Activated CD4-positive, CD25-positive, alpha-beta regulatory T cell treated with anti-CD3 and anti-CD28 coated beads, Interleukin-2, amount 50 U/mL, for 72 hours (primary cell): ENCODE measurements at regions not wholly inside any gene's neighbourhood (a gene's known extent, or its start where the extent isn't known, plus 50 kb on each side); places are given as distances from the start of the nearest gene placed in this dataset.
"Not testable (repeated sequence)": the region's sequence is repeated elsewhere in the genome, so short reads cannot be mapped to it uniquely, and the experiment has no call there.

Experiments used
- DNase-seq: peaks from one replicate; pipeline ENCODE4 v3.0.0; 2021

- no peak for DNase-seq
Measured at GRCh38 chr2:84038866-84039265, 420.2 kb downstream of the SUCLG1 start.

DNA sequence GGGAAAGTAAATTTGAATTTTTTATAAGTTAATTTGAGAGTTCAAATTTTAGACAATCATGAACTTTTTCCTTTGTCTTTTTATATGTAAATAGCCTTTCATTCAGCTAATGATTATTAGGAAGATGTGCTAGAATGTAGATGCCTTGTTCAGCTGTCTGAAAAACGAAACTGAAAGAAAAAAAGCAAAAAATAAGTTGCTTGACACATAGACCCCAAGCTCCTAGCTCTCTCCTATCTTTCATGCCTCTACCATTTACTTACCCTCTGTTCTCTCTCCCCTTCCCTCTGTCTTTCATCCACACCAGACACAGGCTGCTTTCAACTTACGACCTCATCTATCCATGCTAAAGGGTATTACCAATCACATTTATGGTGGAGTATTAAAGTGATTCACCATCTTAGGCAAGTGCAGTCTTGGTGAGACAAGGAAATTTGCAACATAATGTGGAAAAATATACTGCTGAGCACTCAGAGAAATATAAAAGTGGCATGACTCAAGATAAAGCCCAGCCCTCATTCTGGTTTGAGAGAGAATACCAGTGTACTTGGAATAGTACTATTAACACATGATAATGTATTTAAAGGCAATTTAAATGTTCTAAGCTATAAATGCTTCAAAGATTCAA is 425.6 kb downstream of the SUCLG1 start:
- no peak for DNase-seq

DNA sequence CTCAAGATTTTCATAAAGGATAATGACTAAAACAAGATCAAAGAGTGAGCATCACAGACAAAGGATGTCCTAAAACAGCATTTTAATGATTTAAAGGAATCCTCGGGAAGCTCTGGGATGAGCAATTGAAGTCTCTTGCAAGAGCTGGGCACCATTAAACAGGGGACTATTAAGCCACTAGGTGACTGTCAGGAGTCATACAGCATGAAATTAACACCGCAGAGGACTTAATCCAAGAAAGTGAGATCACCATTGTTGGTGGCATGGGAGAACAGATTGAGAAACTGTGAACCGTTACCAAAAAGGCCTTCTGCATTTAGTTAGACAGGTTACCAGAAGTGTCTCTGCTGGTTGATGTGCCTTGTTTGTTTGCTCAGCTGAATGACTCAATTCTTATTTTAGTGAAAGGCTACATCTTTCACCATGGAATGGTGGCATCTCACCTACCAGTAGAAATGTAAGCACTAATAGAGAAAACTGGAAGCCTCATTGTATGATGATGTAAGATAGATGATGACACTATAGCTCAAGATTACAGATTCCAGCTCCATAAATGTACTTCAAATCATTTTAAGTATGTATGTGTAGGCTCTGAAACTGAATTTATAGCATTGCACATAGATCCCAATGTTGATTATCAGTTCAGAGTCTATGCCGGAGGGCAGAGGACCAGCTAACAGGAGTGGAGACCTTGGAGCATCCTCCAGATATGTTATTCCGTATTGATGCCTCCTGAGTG is 427.6 kb downstream of the SUCLG1 start:
- DNase-seq, result no peak

DNA sequence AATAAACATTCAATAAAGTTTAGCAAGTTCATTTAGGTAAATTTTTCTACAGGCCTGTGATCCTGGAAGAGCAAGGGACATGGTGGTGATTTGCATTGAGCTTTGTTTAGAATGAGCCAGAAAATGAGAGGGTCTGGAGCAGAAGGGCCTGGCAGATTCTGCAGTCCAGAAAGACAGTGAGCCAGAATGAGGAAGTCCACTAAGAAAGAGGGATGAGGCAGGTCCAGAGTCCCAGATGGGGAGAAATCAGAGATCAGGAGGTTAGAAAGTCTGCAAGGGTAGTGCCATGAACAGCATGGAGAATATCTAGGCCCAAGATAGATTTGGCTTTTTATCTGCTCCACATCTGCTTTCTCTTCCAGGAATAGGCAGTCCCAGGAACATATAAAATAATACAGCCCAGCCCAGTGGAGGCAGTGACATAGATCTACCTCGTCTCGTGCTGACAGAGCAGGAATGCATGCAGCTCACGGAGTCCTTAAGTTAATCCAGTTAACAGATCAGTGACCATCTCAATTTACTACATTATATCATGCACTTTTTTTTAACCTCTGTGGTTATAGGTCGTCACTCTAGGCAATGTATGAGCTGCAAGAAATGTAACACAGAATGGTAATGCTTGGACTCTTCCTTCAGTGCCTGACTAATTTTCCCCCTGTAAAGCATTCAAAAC is 429.0 kb downstream of the SUCLG1 start:
- no peak for DNase-seq

GRCh38 chr2:84026818-84027217 is 432.3 kb downstream of the SUCLG1 start:
- no peak for DNase-seq

- DNase-seq, result no peak
Measured at GRCh38 chr2:84022810-84023431, 436.2 kb downstream of the SUCLG1 start.

GRCh38 chr2:84017010-84017409 is 442.1 kb downstream of the SUCLG1 start:
- no peak for DNase-seq

DNA sequence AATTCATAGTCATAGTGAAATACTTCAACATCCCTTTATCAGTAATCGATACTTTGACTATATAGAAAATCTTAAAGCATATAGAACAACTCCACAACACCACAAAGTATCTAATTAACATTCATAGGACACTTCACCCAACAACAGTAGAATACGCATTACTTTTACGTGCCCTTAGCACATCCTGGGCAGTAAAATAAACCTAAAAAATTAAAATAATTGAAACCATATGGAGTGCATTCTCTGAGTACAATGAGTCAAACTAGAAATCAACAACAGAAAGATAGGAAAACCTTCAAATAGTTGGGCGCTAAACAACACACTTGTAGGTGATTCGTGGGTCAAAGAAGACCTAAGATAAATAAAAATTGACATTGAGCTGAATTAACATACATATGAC is 442.9 kb downstream of the SUCLG1 start:
- DNase-seq, result no peak

- DNase-seq, result no peak
Measured at GRCh38 chr2:83997889-83998288, 461.2 kb downstream of the SUCLG1 start.

- DNase-seq, result no peak
Measured at GRCh38 chr2:83994633-83995179, 464.4 kb downstream of the SUCLG1 start.

GRCh38 chr2:83993873-83994632 is 465.0 kb downstream of the SUCLG1 start:
- no peak for DNase-seq

DNA sequence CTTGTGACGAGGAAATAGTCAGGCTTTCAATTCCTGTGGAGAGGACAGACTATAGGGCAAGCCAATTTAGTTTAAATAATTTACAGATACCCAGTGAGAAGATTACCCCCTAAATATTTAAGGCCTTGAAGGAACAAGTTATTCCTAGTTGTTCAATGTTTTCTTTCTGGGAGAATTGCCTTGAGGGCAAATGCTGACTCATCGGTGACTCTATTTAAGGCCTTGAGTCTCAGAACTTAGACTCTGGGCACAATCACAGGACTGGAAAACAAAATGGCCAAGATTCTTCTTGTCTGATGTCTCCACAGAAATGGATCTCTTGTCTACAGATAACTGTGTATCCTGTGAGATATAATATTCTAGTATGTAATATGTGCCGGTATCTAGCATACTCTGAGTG is 467.1 kb downstream of the SUCLG1 start:
- DNase-seq, result no peak

DNA sequence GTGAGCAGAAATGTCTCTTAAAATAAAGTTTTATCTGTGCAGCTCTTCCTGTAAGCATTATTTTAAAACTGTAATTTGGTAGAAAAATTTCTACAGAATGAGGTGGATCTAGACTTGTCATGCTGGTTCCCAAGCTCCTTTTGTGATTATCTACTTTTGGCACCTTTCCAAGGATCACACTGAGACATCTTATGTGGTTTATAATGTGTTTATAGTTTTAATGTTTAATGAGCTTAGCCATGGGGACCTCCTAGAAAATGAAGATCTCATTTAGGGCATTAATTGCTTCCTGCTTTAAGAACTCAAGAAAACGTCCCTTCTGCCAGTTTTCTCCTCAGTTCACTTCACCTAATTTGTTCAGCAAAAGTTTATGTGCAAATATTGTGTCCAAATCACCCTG is 468.4 kb downstream of the SUCLG1 start:
- DNase-seq, result no peak

DNA sequence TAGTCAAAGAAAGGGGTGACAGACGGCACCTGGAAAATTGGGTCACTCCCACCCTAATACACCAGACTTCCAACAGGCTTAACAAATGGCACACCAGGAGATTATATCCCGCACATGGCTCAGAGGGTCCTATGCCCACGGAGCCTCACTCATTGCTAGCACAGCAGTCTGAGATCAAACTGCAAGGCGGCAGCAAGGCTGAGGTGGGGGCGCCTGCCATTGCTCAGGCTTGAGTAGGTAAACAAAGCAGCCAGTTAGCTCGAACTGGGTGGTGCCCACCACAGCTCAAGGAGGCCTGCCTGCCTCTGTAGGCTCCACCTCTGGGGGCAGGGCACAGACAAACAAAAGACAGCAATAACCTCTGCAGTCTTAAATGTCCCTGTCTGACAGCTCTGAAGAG is 482.5 kb downstream of the SUCLG1 start:
- not testable (repeated sequence) for DNase-seq

DNA sequence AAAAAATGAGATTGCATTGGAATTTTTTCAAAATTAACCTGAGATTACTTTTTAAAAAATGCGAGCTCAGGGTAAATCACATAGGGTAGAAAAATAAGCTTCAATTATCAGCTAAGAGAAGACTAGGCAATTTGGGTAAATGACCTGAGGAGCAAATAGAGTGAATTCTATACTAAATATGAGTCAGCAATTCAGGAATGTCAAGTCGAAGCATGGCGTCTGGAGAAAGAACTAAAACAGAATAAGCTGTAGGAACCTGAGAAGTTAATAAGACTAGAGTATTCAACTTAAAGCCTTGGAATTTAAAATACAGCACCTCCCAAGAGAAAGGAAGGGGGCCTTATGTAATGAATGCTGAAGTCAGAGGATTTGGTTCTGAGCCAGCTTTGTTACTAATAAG is 487.0 kb downstream of the SUCLG1 start:
- no peak for DNase-seq

- no peak for DNase-seq
Measured at GRCh38 chr2:83971547-83971946, 487.5 kb downstream of the SUCLG1 start.

DNA sequence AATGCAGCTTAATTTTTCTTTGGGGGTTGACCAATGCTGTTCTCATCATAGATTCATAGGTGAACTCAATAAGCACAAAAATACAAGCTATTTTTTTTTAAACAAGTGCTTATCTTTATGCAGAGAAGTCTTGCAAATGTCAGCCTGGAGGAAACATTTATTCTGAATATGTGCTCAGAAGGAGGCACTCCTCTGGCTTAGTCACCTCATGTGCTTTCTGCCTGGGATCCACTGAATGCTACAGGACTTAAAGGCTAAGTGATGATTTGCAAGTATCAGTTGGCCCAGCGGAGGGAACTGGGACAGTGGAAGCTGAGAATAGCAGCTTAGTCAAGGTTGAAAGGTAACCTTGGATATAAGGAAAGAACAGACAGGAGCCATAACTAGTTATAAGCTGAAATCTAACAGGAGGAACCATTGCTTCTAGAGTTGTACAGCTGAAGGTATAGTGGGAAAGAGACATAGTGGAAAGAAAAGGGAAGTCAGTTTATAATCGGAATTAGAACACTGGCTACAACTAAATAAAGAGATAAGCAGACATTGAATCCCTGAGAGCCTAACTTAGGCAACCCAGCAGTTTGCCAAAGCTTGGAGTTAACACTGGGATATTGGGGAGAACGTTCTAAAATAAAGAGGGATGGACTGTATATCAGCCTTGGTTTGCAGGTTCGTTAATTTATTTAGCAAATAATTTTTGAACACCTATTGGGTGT is 488.7 kb downstream of the SUCLG1 start:
- DNase-seq, result no peak

DNA sequence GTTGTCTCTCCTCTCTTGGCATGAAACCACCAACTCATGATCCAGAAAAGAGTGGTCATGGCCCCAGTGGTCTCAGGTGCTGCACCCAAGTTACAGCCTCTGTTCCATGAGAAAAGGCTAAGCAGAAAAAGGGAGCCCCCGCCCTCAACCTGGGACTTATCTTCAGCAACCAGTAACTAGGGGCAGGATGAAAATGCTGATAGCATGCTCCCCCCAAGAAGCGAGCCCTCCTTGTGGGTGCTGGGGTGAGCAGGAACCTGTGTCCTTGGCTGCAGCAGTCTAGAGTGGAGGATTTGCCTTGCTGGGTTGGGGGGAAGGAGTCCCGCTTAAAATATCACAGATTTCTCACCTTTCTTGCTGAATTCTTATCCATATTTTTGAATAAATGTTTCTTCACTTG is 490.0 kb downstream of the SUCLG1 start:
- no peak for DNase-seq

- no peak for DNase-seq
Measured at GRCh38 chr2:83967854-83968253, 491.2 kb downstream of the SUCLG1 start.

GRCh38 chr2:83966946-83967345 is 492.1 kb downstream of the SUCLG1 start:
- not testable (repeated sequence) for DNase-seq

DNA sequence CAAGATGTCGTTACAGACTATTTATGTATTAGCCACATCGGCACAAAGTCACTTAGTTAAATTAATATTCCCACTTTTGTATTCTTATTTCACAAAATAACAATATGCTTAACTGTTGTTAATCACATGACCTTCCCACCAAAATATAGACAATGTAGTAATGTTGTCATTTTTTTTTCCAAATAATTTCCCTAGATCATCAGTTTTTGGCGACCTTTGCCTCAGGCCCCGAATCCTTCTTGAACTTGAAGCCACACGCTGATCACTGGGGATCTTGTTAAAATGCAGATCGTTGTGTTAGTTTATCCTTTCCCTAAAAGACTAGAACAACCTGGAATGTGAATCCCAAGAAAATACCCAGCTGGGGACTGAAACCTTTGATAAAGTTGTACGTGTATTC is 497.6 kb downstream of the SUCLG1 start:
- no peak for DNase-seq

DNA sequence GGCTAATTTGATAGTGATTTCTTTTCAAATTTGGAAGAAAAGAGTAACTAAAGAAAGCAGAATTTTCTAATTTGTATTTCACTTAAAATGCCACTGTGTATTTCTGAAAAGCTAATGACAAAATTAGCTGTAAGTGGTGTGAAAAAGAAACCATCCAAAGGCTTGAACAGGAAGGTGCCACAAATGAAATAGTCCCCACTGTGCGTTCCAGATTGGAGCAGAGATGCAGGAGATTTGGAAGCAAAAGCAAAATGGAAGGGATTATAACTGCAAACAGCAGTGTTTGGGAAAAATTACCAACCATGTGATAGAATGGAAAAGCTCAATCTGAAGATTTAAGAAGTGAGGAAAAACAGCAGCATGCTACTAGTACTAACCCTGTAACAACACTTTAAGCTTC is 498.7 kb downstream of the SUCLG1 start:
- no peak for DNase-seq
